H9 (cell line): ENCODE measurements at regions not wholly inside any gene's neighbourhood (a gene's known extent, or its start where the extent isn't known, plus 50 kb on each side); places are given as distances from the start of the nearest gene placed in this dataset.

Experiments
- DNase-seq: peaks from one replicate; pipeline ENCODE4 v3.0.0-alpha.2; 2017
- H2AFZ ChIP-seq: one replicate; pipeline ENCODE4 v1.6.1; 2013; ENCODE audit warnings: mild to moderate bottlenecking, low read length, control low read depth, moderate library complexity
- H2AK5ac ChIP-seq: 2 replicates; pipeline ENCODE4 v1.6.1; 2013; ENCODE audit warnings: low read length, control low read depth, mixed read lengths; ENCODE audit not compliant: insufficient read length
- H2BK120ac ChIP-seq: one replicate; pipeline ENCODE4 v1.6.1; 2013; ENCODE audit warnings: low read depth, mild to moderate bottlenecking, low read length, control low read depth, inconsistent platforms; ENCODE audit not compliant: poor library complexity, severe bottlenecking
- H2BK12ac ChIP-seq: 2 replicates; pipeline ENCODE4 v1.6.1; 2013; ENCODE audit warnings: low read length, control low read depth, mixed read lengths, low read depth; ENCODE audit not compliant: insufficient read length
- H2BK15ac ChIP-seq: 2 replicates; pipeline ENCODE4 v1.6.1; 2013; ENCODE audit warnings: low read depth, low read length, control low read depth
- H2BK20ac ChIP-seq: one replicate; pipeline ENCODE4 v1.6.1; 2013; ENCODE audit warnings: low read depth, mild to moderate bottlenecking, low read length, control low read depth, inconsistent platforms; ENCODE audit not compliant: poor library complexity, severe bottlenecking
- H2BK5ac ChIP-seq: 2 replicates; pipeline ENCODE4 v1.6.1; 2013; ENCODE audit warnings: low read length, control low read depth, mixed read lengths; ENCODE audit not compliant: insufficient read length
- H3K14ac ChIP-seq: 2 replicates; pipeline ENCODE4 v1.6.1; 2013; ENCODE audit warnings: low read length, control low read depth; ENCODE audit not compliant: insufficient read depth
- H3K18ac ChIP-seq: 2 replicates; pipeline ENCODE4 v1.6.1; 2013; ENCODE audit warnings: low read depth, mild to moderate bottlenecking, mixed read lengths, low read length, control low read depth; ENCODE audit not compliant: insufficient read length
- H3K23ac ChIP-seq: 2 replicates; pipeline ENCODE4 v1.6.1; 2013; ENCODE audit warnings: low read length, control low read depth, mixed read lengths, low read depth; ENCODE audit not compliant: insufficient read length
- H3K23me2 ChIP-seq: 2 replicates; pipeline ENCODE4 v1.6.1; 2013; ENCODE audit warnings: low read depth, mild to moderate bottlenecking, mixed read lengths, low read length, control low read depth; ENCODE audit not compliant: insufficient read length, poor library complexity, severe bottlenecking
- H3K27ac ChIP-seq: 2 replicates; pipeline ENCODE4 v1.5.1; 2013; ENCODE audit warnings: low read length, control low read depth, mixed read lengths, low read depth; ENCODE audit not compliant: insufficient read length
- H3K27me3 ChIP-seq: 2 replicates; pipeline ENCODE4 v1.6.1; 2013; ENCODE audit warnings: low read length, control low read depth, inconsistent platforms; ENCODE audit not compliant: insufficient read depth
- H3K4ac ChIP-seq: 2 replicates; pipeline ENCODE4 v1.6.1; 2013; ENCODE audit warnings: low read depth, mild to moderate bottlenecking, control low read depth, inconsistent platforms, low read length, moderate library complexity
- H3K4me1 ChIP-seq: 2 replicates; pipeline ENCODE4 v1.6.1; 2013; ENCODE audit warnings: low read length, control low read depth, inconsistent platforms; ENCODE audit not compliant: insufficient read depth
- H3K4me2 ChIP-seq: 2 replicates; pipeline ENCODE4 v1.6.1; 2013; ENCODE audit warnings: low read length, control low read depth, mixed read lengths; ENCODE audit not compliant: insufficient read length, insufficient read depth
- H3K56ac ChIP-seq: 2 replicates; pipeline ENCODE4 v1.6.1; 2013; ENCODE audit warnings: low read depth, mild to moderate bottlenecking, mixed read lengths, low read length, control low read depth; ENCODE audit not compliant: insufficient read length
- H3K79me1 ChIP-seq: 2 replicates; pipeline ENCODE4 v1.6.1; 2013; ENCODE audit warnings: low read depth, mild to moderate bottlenecking, moderate library complexity, low read length, control low read depth, inconsistent platforms; ENCODE audit not compliant: insufficient read depth, poor library complexity, severe bottlenecking
- H3K79me2 ChIP-seq: 2 replicates; pipeline ENCODE4 v1.6.1; 2013; ENCODE audit warnings: low read length, control low read depth, inconsistent platforms; ENCODE audit not compliant: insufficient read depth
- H3K9ac ChIP-seq: 2 replicates; pipeline ENCODE4 v1.6.1; 2013; ENCODE audit warnings: low read length, control low read depth, mixed read lengths; ENCODE audit not compliant: insufficient read length; ENCODE audit errors: extremely low read depth
- H3K9me3 ChIP-seq: one replicate; pipeline ENCODE4 v1.6.1; 2013; ENCODE audit warnings: low read depth, low read length, inconsistent platforms; ENCODE audit not compliant: control insufficient read depth
- H3T11ph ChIP-seq: one replicate; pipeline ENCODE4 v1.6.1; 2013; ENCODE audit warnings: mild to moderate bottlenecking, low read length, control low read depth, inconsistent platforms
- H4K20me1 ChIP-seq: one replicate; pipeline ENCODE4 v1.6.1; 2013; ENCODE audit not compliant: control insufficient read depth, insufficient read length, insufficient read depth
- H4K5ac ChIP-seq: 2 replicates; pipeline ENCODE4 v1.6.1; 2013; ENCODE audit warnings: low read depth, mild to moderate bottlenecking, mixed read lengths, low read length, control low read depth; ENCODE audit not compliant: insufficient read length
- H4K8ac ChIP-seq: replicated peaks from 2 replicates; pipeline ENCODE4 v1.6.1; 2013; ENCODE audit warnings: low read length, control low read depth, mixed read lengths, low read depth; ENCODE audit not compliant: insufficient read length
- H4K91ac ChIP-seq: 2 replicates; pipeline ENCODE4 v1.6.1; 2013; ENCODE audit warnings: low read depth, mild to moderate bottlenecking, moderate library complexity, mixed read lengths, low read length, control low read depth; ENCODE audit not compliant: insufficient read length
- H3K27ac Mint-ChIP-seq, 3 experiments: 2 replicates in 2 of 3; 3 replicates in 1 of 3; pipeline ENCODE4 v1.8.0; 2020 to 2021; ENCODE audit warnings: mixed read lengths in 3 of 3, mild to moderate bottlenecking in 1 of 3, moderate library complexity in 1 of 3
- H3K27me3 Mint-ChIP-seq: 2 replicates; pipeline ENCODE4 v1.8.0; 2021; ENCODE audit warnings: low read depth, mild to moderate bottlenecking, moderate library complexity, mixed read lengths
- H3K36me3 Mint-ChIP-seq, 3 experiments: 2 replicates in 2 of 3; 3 replicates in 1 of 3; pipeline ENCODE4 v1.8.0; 2020 to 2021; ENCODE audit warnings: low read depth in 3 of 3, mixed read lengths in 3 of 3; ENCODE audit not compliant: insufficient read depth in 1 of 3
- H3K4me1 Mint-ChIP-seq, 2 experiments: 2 replicates each; pipeline ENCODE4 v1.8.0; 2020; ENCODE audit warnings: mixed read lengths in 2 of 2
- H3K4me3 Mint-ChIP-seq, 2 experiments: 2 replicates in 1 of 2; 3 replicates in 1 of 2; pipeline ENCODE4 v1.8.0; 2020 to 2021; ENCODE audit warnings: mild to moderate bottlenecking in 2 of 2, mixed read lengths in 2 of 2, moderate library complexity in 1 of 2
- H3K9me3 Mint-ChIP-seq, 2 experiments: 2 replicates in 1 of 2; 3 replicates in 1 of 2; pipeline ENCODE4 v1.8.0; 2020; ENCODE audit warnings: mild to moderate bottlenecking in 2 of 2, mixed read lengths in 2 of 2, moderate library complexity in 1 of 2
- CTCF ChIP-seq: fragments of 200-600 bp; sonication (generic); conservative IDR thresholded peaks from 3 replicates; pipeline ENCODE4 v1.8.0; 2021; ENCODE audit warnings: antibody characterized with exemption, mild to moderate bottlenecking
- WGBS: extraction: QIAGEN DNeasy Blood & Tissue Kit; methylation state at CpG from one replicate; pipeline ENCODE4 v1.1.7; 2013; ENCODE audit warnings: missing lambda C conversion rate, low lambda C conversion rate, mixed read lengths; ENCODE audit not compliant: insufficient read length; ENCODE audit errors: extremely low coverage; 5-methylcytosine and 5-hydroxymethylcytosine counted together

DNA sequence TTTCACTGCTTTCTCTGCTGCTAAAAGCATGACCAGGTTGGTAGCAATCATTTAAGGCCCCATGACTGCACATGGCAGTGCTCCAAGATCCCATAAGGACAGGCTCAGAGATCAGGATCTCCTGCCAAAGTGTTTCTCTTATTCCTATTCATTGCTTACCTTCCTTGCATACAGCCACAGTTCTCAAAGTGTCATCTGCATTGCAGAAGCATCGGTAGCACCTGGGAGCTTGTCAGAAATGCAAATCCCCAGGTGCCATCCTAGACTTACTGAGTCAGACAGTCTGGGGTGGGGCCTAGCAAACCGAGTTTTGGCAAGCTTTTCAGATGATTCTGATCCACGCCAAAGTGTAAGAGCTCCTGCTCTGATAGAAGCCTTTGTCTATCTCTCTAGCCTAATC lies 489.0 kb upstream of the AUTS2 start:
- no peak overlapping the region for H4K91ac ChIP-seq
- H2BK5ac ChIP-seq: no peak overlapping the region
- H2BK15ac ChIP-seq: no peak overlapping the region
- H3K36me3 Mint-ChIP-seq: peaks cover 0 to 3% (median 0%) of the 10 kb centered on the region in 3 experiments; a peak in 2 of 7 replicates
- H3K23ac ChIP-seq: no peak overlapping the region
- no peaks in the 10 kb centered on the region for H4K20me1 ChIP-seq
- H3K27me3 Mint-ChIP-seq: peaks cover 21% of the 10 kb centered on the region
- peaks cover 20% of the 10 kb centered on the region for H3K4me1 ChIP-seq
- no peak overlapping the region for H3K27ac ChIP-seq
- H4K8ac ChIP-seq: no peak overlapping the region
- no peaks in the 10 kb centered on the region for H3K9me3 ChIP-seq
- H3K27me3 ChIP-seq: no peaks in the 10 kb centered on the region
- H3K9me3 Mint-ChIP-seq: no peaks in the 10 kb centered on the region
- H3K79me2 ChIP-seq: no peaks in the 10 kb centered on the region
- H3K9ac ChIP-seq: no peak overlapping the region
- H2BK12ac ChIP-seq: no peak overlapping the region
- DNase-seq: no peak
- WGBS: no CpG with 5 or more reads among the region's 3 CpGs
- no peak overlapping the region for H3K18ac ChIP-seq
- H3K56ac ChIP-seq: no peak overlapping the region
- H3K4me2 ChIP-seq: no peak overlapping the region
- H3K4ac ChIP-seq: no peak overlapping the region
- H3K14ac ChIP-seq: no peak overlapping the region
- no peak overlapping the region; a peak in 1 of 5 replicates for H3K4me3 Mint-ChIP-seq
- no peak overlapping the region for H2AFZ ChIP-seq
- H4K5ac ChIP-seq: no peak overlapping the region
- no peak overlapping the region for H2BK120ac ChIP-seq
- H2BK20ac ChIP-seq: no peak overlapping the region
- no peak for TF ChIP-seq CTCF
- H3K23me2 ChIP-seq: no peaks in the 10 kb centered on the region
- H2AK5ac ChIP-seq: no peak overlapping the region
- 0 out of 7 replicates have a peak overlapping the region, but pooled peaks of 1 of the 3 experiments have one; percentile 16 for H3K27ac Mint-ChIP-seq
- H3T11ph ChIP-seq: no peak overlapping the region
- no peaks in the 10 kb centered on the region for H3K79me1 ChIP-seq
- peaks cover 49 to 52% of the 10 kb centered on the region in 2 experiments for H3K4me1 Mint-ChIP-seq
